GM10266 (cell line): ENCODE measurements at regions not wholly inside any gene's neighbourhood (a gene's known extent, or its start where the extent isn't known, plus 50 kb on each side); places are given as distances from the start of the nearest gene placed in this dataset.
"Not testable (repeated sequence)": the region's sequence is repeated elsewhere in the genome, so short reads cannot be mapped to it uniquely, and the experiment has no call there.

Experiments
- DNase-seq: peaks from one replicate; pipeline ENCODE4 v3.0.0; 2012; ENCODE audit errors: extremely low spot score
- TF ChIP-seq, protein P1 (sequence below): IDR thresholded peaks from 2 replicates; pipeline ENCODE4 v1.5.1; 2012; ENCODE audit warnings: mild to moderate bottlenecking, low read depth; ENCODE audit not compliant: control insufficient read depth, insufficient read depth; ENCODE audit errors: missing control alignments

DNA sequence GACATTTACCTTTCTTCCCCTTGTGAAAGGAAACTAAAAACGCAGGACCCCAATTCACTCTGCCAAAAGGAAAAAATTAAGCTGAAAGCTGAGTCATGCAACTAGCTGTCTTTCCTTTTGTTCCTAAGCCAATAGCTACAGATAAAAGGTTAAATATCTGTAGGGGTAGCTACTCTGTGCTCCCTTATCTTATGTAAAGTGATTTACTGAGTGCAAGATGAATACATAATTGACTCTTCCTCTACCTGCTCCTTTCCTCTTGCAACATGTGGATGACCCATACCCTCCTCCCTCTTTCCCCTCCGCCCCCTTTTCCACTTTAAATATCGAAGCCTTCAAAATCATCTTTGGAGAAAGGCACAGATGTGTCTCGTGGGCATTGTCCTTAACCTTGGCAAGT is 68.0 kb upstream of the ZNF157 start:
- TF ChIP-seq, protein P1, sequence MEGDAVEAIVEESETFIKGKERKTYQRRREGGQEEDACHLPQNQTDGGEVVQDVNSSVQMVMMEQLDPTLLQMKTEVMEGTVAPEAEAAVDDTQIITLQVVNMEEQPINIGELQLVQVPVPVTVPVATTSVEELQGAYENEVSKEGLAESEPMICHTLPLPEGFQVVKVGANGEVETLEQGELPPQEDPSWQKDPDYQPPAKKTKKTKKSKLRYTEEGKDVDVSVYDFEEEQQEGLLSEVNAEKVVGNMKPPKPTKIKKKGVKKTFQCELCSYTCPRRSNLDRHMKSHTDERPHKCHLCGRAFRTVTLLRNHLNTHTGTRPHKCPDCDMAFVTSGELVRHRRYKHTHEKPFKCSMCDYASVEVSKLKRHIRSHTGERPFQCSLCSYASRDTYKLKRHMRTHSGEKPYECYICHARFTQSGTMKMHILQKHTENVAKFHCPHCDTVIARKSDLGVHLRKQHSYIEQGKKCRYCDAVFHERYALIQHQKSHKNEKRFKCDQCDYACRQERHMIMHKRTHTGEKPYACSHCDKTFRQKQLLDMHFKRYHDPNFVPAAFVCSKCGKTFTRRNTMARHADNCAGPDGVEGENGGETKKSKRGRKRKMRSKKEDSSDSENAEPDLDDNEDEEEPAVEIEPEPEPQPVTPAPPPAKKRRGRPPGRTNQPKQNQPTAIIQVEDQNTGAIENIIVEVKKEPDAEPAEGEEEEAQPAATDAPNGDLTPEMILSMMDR: no peak
- no peak for DNase-seq

DNA sequence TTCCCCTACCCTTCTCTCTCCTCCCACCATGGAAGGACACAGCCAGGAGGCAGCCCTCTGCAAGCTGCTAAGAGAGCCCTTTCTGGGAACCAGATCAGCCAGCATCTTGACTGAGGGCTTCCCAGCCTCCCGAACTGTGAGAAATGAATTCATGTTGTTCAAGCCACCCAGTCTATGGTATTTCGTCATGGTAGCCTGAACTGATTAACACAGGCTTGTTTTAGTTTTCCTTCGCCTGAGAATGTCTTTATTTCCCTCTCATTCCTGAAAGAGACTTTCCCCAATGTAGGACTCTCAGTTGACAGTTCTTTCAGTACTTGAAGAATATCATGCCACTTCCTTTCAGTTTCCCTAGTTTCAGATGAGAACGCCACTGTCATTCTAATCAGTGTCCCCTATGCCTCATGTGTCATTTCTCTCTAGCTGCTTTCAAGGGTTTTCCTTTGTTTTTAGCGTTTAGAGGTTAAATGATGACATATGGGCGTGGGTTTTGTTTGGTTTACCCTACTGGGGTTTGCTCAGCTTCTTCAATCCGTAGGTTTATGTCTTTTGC is 63.8 kb upstream of the ZNF157 start:
- not testable (repeated sequence) for DNase-seq

DNA sequence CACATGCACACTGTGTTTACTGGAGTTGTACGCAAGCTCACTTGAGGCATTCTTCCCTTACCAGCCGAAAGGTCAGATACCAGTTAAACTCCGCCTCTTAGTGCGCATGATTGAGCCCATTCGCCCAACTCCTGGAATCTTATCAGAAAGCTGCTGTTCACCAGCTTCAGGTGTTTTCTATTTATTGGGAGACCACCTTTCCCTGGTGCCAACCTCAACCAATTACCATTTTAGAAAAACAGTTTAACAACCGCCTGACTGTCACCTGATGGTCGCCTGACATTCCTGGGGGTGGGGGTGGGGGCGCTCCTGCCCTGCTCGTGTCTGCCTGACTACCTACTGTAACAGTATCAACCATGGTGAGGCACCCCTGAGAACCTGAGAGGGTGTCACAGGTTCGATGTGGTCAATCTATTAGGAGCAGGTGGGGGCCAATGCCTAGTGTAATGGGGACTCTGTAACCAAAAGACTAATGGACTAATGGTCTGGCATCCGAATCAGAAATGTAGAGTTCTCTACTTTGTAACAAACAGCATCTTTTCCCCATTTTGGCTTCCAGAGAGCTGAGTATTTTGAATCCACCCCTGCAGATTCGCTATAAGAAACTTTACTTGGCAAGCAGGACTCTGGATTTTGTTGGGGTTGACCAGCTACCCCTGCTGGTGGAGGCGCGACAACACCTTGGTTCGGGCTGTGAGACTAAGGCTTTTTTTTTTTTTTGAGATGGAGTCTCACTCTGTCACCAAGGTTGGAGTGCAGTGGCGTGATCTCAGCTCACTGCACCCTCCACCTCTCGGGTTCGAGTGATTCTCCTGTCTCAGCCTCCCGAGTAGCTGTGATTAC is 58.2 kb upstream of the ZNF157 start:
- peak; percentile 37 for DNase-seq
- TF ChIP-seq, protein P1: peak; percentile 45

DNA sequence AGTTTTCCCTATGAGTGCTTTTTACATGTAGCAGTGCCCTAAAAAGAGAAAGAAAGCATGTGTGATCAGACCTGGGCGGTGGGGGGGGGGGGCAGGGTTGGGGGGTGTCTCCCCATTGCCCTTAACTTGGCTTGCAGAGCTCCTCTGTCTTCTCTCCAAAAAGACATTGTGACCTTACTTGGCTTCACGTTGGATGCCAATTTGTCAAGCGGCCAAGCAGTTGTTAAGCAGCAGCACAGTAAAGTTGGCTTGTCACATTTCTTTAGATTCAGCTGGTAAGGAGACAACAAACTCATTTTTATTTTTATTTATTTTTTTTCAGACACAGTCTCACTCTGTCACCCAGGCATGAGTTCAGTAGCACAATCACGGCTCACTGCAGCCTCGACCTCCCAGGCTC is 57.3 kb upstream of the ZNF157 start:
- DNase-seq: no peak
- TF ChIP-seq, protein P1: no peak

DNA sequence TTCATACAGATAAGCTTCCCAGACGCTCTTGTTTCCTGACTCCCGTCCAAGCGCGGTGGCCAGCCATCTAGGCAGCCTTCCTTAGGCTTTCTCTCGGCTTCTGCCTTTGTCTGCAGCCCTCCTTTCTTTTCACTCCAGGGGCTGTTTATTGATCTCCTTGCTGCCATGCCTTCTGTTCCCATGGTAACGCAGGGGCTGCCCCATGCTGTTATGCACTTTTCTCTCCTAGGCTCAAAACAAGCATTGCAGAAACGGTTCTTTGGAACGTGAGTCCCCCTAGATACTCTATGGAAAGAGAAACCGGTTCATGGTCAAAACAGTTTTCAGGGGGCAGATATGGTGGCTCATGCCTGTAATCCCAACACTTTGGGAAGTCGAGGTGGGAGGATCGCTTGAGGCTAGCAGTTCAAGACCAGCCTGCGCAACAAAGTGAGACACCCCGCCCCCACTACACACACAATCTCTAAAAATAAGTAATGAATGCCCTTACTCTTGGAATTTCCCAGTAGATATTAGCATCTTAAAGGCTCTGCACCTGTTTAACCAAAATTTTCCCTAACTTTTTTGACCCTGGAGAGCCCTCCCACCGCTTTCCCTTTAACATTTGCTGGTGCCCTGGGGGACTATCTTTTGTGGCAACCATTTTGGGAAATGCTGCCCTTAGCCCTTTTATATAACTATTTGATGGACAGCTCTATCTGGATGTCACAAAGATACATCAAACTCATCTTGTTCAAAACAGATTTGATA is 53.9 kb upstream of the ZNF157 start:
- TF ChIP-seq, protein P1: no peak
- peak; percentile 25 for DNase-seq
